ENCODE measurements at regions not wholly inside any gene's neighbourhood (a gene's known extent, or its start where the extent isn't known, plus 50 kb on each side); places are given as distances from the start of the nearest gene placed in this dataset.

GRCh38 chr3:143201870-143202752, 82.5 kb downstream of the CHST2 start:
- DNase-seq (ENCODE audit: low read depth) = no peak
- TF ChIP-seq, protein P1, sequence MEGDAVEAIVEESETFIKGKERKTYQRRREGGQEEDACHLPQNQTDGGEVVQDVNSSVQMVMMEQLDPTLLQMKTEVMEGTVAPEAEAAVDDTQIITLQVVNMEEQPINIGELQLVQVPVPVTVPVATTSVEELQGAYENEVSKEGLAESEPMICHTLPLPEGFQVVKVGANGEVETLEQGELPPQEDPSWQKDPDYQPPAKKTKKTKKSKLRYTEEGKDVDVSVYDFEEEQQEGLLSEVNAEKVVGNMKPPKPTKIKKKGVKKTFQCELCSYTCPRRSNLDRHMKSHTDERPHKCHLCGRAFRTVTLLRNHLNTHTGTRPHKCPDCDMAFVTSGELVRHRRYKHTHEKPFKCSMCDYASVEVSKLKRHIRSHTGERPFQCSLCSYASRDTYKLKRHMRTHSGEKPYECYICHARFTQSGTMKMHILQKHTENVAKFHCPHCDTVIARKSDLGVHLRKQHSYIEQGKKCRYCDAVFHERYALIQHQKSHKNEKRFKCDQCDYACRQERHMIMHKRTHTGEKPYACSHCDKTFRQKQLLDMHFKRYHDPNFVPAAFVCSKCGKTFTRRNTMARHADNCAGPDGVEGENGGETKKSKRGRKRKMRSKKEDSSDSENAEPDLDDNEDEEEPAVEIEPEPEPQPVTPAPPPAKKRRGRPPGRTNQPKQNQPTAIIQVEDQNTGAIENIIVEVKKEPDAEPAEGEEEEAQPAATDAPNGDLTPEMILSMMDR (conservative IDR thresholded peaks at IDR 0.05; ENCODE audit: low read depth, low read length) = no peak

DNA sequence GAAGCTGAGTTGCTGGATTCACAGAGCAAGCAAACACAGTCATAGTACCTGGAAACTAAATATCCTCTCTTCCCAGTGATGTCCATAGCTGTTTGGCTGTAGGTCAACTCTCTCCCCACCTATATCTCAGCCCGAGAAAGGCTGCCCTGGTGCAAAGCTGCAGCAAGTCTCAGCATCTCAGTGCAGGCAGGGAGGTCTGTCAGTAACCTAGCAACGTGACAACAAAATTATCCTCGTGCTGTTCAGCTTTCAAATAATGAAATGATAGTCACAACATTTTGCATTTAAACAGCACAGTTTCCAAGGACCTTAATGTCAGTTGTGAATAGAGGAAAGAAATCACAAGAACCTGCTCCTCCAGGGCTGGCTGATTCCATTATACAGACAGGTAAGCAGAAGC, 83.6 kb downstream of the CHST2 start:
- no peak for DNase-seq (ENCODE audit: low read depth)
- TF ChIP-seq, protein P1 (conservative IDR thresholded peaks at IDR 0.05; ENCODE audit: low read depth, low read length) = no peak
- H3K4me3 ChIP-seq (ENCODE audit: low read depth, low read length) = no peak overlapping the region

More at GRCh38 chr3:143201870-143202752, 82.5 kb downstream of the CHST2 start:
- no peak overlapping the region for H3K4me3 ChIP-seq (ENCODE audit: low read depth, low read length)

- H3K4me3 ChIP-seq (ENCODE audit: low read depth, low read length) = no peak overlapping the region
- TF ChIP-seq, protein P1 (conservative IDR thresholded peaks at IDR 0.05; ENCODE audit: low read depth, low read length) = no peak
- no peak for DNase-seq (ENCODE audit: low read depth)
These were observed 84.3 kb downstream of the CHST2 start for GRCh38 chr3:143203848-143204247.

GRCh38 chr3:143206955-143207337, 87.4 kb downstream of the CHST2 start:
- TF ChIP-seq, protein P1 (conservative IDR thresholded peaks at IDR 0.05; ENCODE audit: low read depth, low read length) = no peak

DNA sequence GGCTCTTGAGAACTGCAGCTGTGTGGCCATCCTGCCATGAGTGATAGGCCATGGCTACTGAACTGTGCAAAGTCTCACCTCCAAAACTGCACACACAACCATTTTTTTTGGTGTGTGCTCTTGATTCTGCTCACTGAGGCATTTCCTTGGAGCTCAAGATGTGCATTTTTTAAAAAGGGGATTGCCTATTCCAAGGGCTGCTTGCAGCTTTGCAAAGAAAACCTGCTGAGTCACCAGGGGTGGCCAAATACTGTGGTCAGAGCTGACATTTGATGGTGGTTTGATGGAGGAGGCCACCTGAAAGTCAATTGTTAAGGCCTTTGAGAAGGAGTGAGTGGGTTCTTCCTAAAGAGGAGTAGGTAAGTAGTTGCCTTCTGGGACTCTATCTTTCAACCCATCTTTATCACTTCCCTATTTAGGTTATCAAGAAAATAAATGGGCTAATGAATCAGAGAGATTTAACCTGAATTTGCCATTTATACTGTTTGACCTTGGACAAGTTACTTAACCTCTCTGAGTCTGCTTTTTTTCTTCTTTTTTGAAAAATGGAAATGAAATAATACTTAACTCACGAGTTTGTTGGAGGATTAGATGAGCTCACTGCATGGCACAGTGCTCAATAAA, 87.9 kb downstream of the CHST2 start:
- TF ChIP-seq, protein P1 (conservative IDR thresholded peaks at IDR 0.05; ENCODE audit: low read depth, low read length) = no peak
- H3K4me3 ChIP-seq (ENCODE audit: low read depth, low read length) = no peak overlapping the region
- DNase-seq (ENCODE audit: low read depth) = peak; percentile 91

More at GRCh38 chr3:143206955-143207337, 87.4 kb downstream of the CHST2 start:
- no peak for DNase-seq (ENCODE audit: low read depth)
- H3K4me3 ChIP-seq (ENCODE audit: low read depth, low read length) = no peak overlapping the region

- TF ChIP-seq, protein P1 (conservative IDR thresholded peaks at IDR 0.05; ENCODE audit: low read depth, low read length) = no peak
- DNase-seq (ENCODE audit: low read depth) = no peak
- no peak overlapping the region for H3K4me3 ChIP-seq (ENCODE audit: low read depth, low read length)
These were observed 89.6 kb downstream of the CHST2 start for GRCh38 chr3:143208976-143209714.

All from epithelial cell of proximal tubule (primary cell).